Type B pancreatic cell (in vitro differentiated cells): ENCODE measurements at regions not wholly inside any gene's neighbourhood (a gene's known extent, or its start where the extent isn't known, plus 50 kb on each side); places are given as distances from the start of the nearest gene placed in this dataset.
"Not testable (repeated sequence)": the region's sequence is repeated elsewhere in the genome, so short reads cannot be mapped to it uniquely, and the experiment has no call there.

Experiments
- DNase-seq: peaks from one replicate; pipeline ENCODE4 v3.0.0; 2021; ENCODE audit warnings: mixed read lengths; ENCODE audit not compliant: unreplicated experiment; ENCODE audit errors: extremely low spot score
- H3K27ac Mint-ChIP-seq: 2 replicates; pipeline ENCODE4 v1.8.0; 2021; ENCODE audit warnings: mild to moderate bottlenecking, mixed read lengths
- H3K27me3 Mint-ChIP-seq: 2 replicates; pipeline ENCODE4 v1.8.0; 2021; ENCODE audit warnings: mixed read lengths
- H3K36me3 Mint-ChIP-seq: 2 replicates; pipeline ENCODE4 v1.8.0; 2021; ENCODE audit warnings: mixed read lengths
- H3K4me1 Mint-ChIP-seq: one replicate; pipeline ENCODE4 v1.8.0; 2021; ENCODE audit warnings: mixed read lengths; ENCODE audit not compliant: unreplicated experiment
- H3K4me3 Mint-ChIP-seq: 2 replicates; pipeline ENCODE4 v1.8.0; 2021; ENCODE audit warnings: mild to moderate bottlenecking, mixed read lengths
- H3K9me3 Mint-ChIP-seq: 2 replicates; pipeline ENCODE4 v1.8.0; 2021; ENCODE audit warnings: mixed read lengths
- TF ChIP-seq, protein P1 (sequence below): fragments of 200-600 bp; sonication (generic); conservative IDR thresholded peaks from 2 replicates; pipeline ENCODE4 v1.5.0; 2021; ENCODE audit warnings: antibody characterized with exemption, mild to moderate bottlenecking

DNA sequence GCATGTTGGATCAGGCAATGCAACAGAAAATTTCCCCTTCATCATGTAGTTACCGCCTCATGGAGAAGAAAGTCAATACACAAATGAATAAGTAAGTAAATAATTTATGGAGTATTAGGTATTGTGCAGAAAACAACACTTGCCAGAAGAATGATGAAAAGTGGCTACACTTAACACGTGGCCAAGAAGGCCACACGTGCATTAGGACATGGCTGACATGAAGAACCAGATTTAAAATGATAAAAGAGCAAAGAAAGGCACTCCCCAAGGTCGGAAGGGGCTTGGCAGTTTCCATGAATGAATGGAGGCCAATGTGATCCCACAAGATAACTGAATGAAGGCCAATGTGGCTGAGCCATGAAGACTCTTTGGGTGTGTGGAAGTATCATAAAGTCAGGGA lies 447.2 kb downstream of the DOK5 start:
- TF ChIP-seq, protein P1, sequence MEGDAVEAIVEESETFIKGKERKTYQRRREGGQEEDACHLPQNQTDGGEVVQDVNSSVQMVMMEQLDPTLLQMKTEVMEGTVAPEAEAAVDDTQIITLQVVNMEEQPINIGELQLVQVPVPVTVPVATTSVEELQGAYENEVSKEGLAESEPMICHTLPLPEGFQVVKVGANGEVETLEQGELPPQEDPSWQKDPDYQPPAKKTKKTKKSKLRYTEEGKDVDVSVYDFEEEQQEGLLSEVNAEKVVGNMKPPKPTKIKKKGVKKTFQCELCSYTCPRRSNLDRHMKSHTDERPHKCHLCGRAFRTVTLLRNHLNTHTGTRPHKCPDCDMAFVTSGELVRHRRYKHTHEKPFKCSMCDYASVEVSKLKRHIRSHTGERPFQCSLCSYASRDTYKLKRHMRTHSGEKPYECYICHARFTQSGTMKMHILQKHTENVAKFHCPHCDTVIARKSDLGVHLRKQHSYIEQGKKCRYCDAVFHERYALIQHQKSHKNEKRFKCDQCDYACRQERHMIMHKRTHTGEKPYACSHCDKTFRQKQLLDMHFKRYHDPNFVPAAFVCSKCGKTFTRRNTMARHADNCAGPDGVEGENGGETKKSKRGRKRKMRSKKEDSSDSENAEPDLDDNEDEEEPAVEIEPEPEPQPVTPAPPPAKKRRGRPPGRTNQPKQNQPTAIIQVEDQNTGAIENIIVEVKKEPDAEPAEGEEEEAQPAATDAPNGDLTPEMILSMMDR: no peak
- no peak for DNase-seq
- H3K36me3 Mint-ChIP-seq: no peaks in the 10 kb centered on the region
- no peak overlapping the region for H3K27ac Mint-ChIP-seq
- no peaks in the 10 kb centered on the region for H3K9me3 Mint-ChIP-seq
- H3K4me3 Mint-ChIP-seq: no peak overlapping the region
- no peaks in the 10 kb centered on the region for H3K27me3 Mint-ChIP-seq
- no peaks in the 10 kb centered on the region for H3K4me1 Mint-ChIP-seq

DNA sequence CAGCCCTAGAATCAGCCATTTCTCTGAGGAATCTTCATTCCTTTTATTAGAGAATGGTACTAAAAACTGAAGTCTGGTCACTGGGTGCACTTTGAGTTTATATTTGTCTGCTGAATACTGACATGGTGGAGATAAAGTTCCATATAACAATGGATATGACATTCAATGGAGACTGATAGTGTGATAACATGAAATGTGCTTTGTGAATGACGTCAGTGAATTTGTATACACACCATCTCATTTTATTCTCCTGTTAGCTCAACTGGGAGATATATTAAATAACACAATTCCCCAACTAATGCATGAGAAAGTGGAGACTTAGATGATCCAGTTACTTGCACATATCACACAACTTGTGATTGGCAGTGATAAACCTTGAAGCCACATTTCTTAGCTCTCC lies 446.7 kb downstream of the DOK5 start:
- H3K27me3 Mint-ChIP-seq: no peaks in the 10 kb centered on the region
- DNase-seq: no peak
- no peak overlapping the region for H3K27ac Mint-ChIP-seq
- TF ChIP-seq, protein P1: no peak
- no peaks in the 10 kb centered on the region for H3K36me3 Mint-ChIP-seq
- H3K4me1 Mint-ChIP-seq: no peaks in the 10 kb centered on the region
- H3K4me3 Mint-ChIP-seq: no peak overlapping the region
- H3K9me3 Mint-ChIP-seq: no peaks in the 10 kb centered on the region

DNA sequence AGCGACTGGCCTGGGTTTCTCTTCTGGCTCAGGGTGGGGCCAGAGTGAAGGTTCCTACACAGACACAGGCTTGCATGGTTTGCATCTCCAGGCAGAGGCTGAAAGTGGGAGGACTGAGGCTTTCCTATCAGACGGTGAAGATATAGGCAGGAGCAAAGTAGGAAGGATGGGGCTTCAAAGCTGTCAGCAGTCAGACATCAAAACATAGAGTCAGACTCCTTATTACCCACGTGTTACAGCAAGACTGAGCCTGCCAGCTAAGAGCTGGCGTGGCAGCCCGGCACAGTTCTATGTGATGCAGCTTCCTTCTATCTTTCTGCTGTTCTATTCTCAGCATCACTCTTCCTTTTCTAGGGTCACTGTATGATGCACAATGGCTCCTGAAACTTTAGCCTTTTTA lies 445.1 kb downstream of the DOK5 start:
- no peak for DNase-seq
- TF ChIP-seq, protein P1: no peak
- Mint-ChIP-seq H3K27ac (no peak overlapping the region), H3K9me3 (peaks cover 6% of the 10 kb centered on the region), H3K36me3 (no peaks in the 10 kb centered on the region), H3K4me3 (no peak overlapping the region), H3K4me1 (no peaks in the 10 kb centered on the region), H3K27me3 (no peaks in the 10 kb centered on the region)

DNA sequence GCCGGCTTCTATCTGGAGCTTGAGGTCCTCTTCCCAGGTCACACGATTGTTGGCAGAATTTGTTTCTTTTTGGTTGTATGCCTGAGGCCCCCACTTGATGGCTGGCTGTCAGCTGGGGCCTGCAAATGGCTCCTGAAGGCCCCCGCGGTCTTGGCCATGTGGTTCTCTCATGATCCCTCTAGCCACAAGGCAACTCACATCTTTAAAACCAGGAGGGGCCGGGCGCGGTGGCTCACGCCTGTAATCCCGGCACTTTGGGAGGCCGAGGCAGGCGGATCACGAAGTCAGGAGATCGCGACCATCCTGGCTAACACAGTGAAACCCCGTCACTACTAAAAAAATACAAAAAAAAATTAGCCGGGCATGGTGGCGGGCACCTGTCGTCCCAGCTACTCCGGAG lies 443.6 kb downstream of the DOK5 start:
- DNase-seq, H3K9me3 Mint-ChIP-seq, H3K27ac Mint-ChIP-seq, H3K4me3 Mint-ChIP-seq, H3K36me3 Mint-ChIP-seq, H3K4me1 Mint-ChIP-seq, H3K27me3 Mint-ChIP-seq: not testable (repeated sequence)

DNA sequence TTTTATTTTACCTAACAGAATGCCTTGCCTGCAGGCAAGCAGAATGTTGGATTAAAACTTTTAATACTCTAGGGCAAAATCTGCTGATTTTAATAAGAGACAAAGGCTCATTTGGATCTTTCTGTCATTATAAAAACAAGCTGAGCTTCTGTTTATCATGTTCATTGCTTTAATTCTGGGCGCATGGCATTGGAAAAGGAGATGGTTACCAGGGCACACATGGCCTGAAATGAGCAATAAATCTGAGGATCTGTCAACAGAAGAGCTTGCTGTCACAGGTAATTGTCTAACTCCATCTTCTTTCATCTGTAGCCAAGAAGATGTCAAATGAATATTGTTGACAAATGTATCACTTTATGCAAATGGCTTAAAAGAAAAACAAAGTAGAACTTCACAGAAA lies 439.6 kb downstream of the DOK5 start:
- TF ChIP-seq, protein P1: no peak
- peaks cover 6% of the 10 kb centered on the region for H3K9me3 Mint-ChIP-seq

DNA sequence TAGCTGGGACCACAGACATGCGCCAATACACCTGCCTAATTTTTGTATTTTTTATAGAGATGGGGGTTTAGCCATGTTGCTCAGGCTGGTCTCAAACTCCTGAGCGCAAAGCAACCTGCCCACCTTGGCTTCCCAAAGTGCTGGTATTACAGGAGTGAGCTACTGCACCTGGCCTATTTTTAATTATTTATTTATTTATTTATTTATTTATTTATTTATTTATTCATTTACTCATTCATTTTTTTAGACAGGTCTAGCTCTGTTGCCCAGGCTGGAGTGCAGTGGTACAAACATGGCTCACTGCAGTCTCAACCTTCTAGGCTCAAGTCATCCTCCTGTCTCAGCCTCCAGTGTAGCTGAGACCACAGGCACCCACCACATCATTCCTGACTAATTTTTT lies 434.3 kb downstream of the DOK5 start:
- no peak for DNase-seq
- Mint-ChIP-seq H3K9me3 (no peaks in the 10 kb centered on the region), H3K36me3 (no peaks in the 10 kb centered on the region), H3K27ac (no peak overlapping the region), H3K4me1 (no peaks in the 10 kb centered on the region), H3K4me3 (no peak overlapping the region), H3K27me3 (no peaks in the 10 kb centered on the region)
- TF ChIP-seq, protein P1: no peak

More for the DNA sequence above, 439.6 kb downstream of the DOK5 start:
- no peak overlapping the region for H3K4me3 Mint-ChIP-seq
- DNase-seq: no peak
- H3K36me3 Mint-ChIP-seq: no peaks in the 10 kb centered on the region
- no peaks in the 10 kb centered on the region for H3K4me1 Mint-ChIP-seq
- H3K27ac Mint-ChIP-seq: no peak overlapping the region
- no peaks in the 10 kb centered on the region for H3K27me3 Mint-ChIP-seq

DNA sequence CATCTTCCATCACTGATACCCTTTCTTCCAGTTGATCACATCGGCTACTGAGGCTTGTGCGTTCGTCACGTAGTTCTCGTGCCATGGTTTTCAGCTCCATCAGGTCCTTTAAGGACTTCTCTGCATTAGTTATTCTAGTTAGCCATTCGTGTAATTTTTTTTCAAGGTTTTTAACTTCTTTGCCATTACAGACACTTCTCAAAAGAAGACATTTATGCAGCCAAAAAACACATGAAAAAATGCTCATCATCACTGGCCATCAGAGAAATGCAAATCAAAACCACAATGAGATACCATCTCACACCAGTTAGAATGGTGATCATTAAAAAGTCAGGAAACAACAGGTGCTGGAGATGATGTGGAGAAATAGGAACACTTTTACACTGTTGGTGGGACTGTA lies 430.7 kb downstream of the DOK5 start:
- not testable (repeated sequence) for H3K4me3 Mint-ChIP-seq, H3K36me3 Mint-ChIP-seq, H3K27ac Mint-ChIP-seq, DNase-seq, H3K27me3 Mint-ChIP-seq, H3K9me3 Mint-ChIP-seq, H3K4me1 Mint-ChIP-seq
